ENCODE measurements at regions not wholly inside any gene's neighbourhood (a gene's known extent, or its start where the extent isn't known, plus 50 kb on each side); places are given as distances from the start of the nearest gene placed in this dataset.

- DNase-seq = no peak
Observed at GRCh38 chr12:24462946-24463345, 486.0 kb downstream of the BCAT1 start.

GRCh38 chr12:24460506-24460905, 488.4 kb downstream of the BCAT1 start:
- no peak for DNase-seq

- no peak for DNase-seq
Observed at GRCh38 chr12:24460099-24460498, 488.8 kb downstream of the BCAT1 start.

- DNase-seq = no peak
Observed at GRCh38 chr12:24455811-24456210, 493.1 kb downstream of the BCAT1 start.

GRCh38 chr12:24447678-24448077, 498.2 kb upstream of the SOX5 start:
- DNase-seq = no peak

GRCh38 chr12:24446287-24446686, 496.8 kb upstream of the SOX5 start:
- no peak for DNase-seq

- no peak for DNase-seq
Observed at GRCh38 chr12:24444634-24445033, 495.2 kb upstream of the SOX5 start.

- no peak for DNase-seq
Observed at GRCh38 chr12:24441458-24441857, 492.0 kb upstream of the SOX5 start.

GRCh38 chr12:24436667-24437066, 487.2 kb upstream of the SOX5 start:
- DNase-seq = no peak

GRCh38 chr12:24431872-24432271, 482.4 kb upstream of the SOX5 start:
- DNase-seq = no peak

- no peak for DNase-seq
Observed at GRCh38 chr12:24427776-24428175, 478.3 kb upstream of the SOX5 start.

- DNase-seq = no peak
Observed at GRCh38 chr12:24425601-24425970, 476.1 kb upstream of the SOX5 start.

- no peak for DNase-seq
Observed at GRCh38 chr12:24424889-24425600, 475.6 kb upstream of the SOX5 start.

- DNase-seq = no peak
Observed at GRCh38 chr12:24424376-24424775, 474.9 kb upstream of the SOX5 start.

GRCh38 chr12:24423611-24424010, 474.1 kb upstream of the SOX5 start:
- DNase-seq = no peak

GRCh38 chr12:24421759-24422158, 472.3 kb upstream of the SOX5 start:
- DNase-seq = no peak

- no peak for DNase-seq
Observed at GRCh38 chr12:24418157-24418556, 468.7 kb upstream of the SOX5 start.

- DNase-seq = no peak
Observed at GRCh38 chr12:24416423-24417109, 467.1 kb upstream of the SOX5 start.

- DNase-seq = no peak
Observed at GRCh38 chr12:24415934-24416333, 466.5 kb upstream of the SOX5 start.

- DNase-seq = no peak
Observed at GRCh38 chr12:24414480-24414879, 465.0 kb upstream of the SOX5 start.

- no peak for DNase-seq
Observed at GRCh38 chr12:24411948-24412347, 462.5 kb upstream of the SOX5 start.

- DNase-seq = no peak
Observed at GRCh38 chr12:24409868-24410267, 460.4 kb upstream of the SOX5 start.

- no peak for DNase-seq
Observed at GRCh38 chr12:24408305-24408704, 458.8 kb upstream of the SOX5 start.

GRCh38 chr12:24407884-24408283, 458.4 kb upstream of the SOX5 start:
- DNase-seq = no peak

Measured in NCI-H446 treated with DMSO at 0.1 percent for 48 hours (cell line).